Astrocyte (in vitro differentiated cells and primary cell): ENCODE measurements at regions not wholly inside any gene's neighbourhood (a gene's known extent, or its start where the extent isn't known, plus 50 kb on each side); places are given as distances from the start of the nearest gene placed in this dataset.

Experiments
- DNase-seq: peaks from one replicate; pipeline ENCODE4 v3.0.0-alpha.2; 2010; ENCODE audit warnings: low read depth
- FAIRE-seq: peaks from 2 replicates; lab custom pipeline; 2011; peaks lifted over from hg19 to GRCh38; lab: Jason Lieb, UNC
- H2AFZ ChIP-seq: 2 replicates; pipeline ENCODE4 v1.6.0; 2012; ENCODE audit warnings: low read depth, low read length, inconsistent platforms
- H3K27ac ChIP-seq: 2 replicates; pipeline ENCODE4 v1.5.1; 2011; ENCODE audit warnings: low read depth, low read length, inconsistent platforms
- H3K27me3 ChIP-seq: 2 replicates; pipeline ENCODE4 v1.6.0; 2011; ENCODE audit warnings: low read length, inconsistent platforms; ENCODE audit not compliant: insufficient read depth
- H3K36me3 ChIP-seq: 2 replicates; pipeline ENCODE4 v1.5.1; 2011; ENCODE audit warnings: low read length, inconsistent platforms; ENCODE audit not compliant: insufficient read depth
- H3K4me1 ChIP-seq: 2 replicates; pipeline ENCODE4 v1.5.1; 2011; ENCODE audit warnings: low read length, inconsistent platforms; ENCODE audit not compliant: insufficient read depth
- H3K4me2 ChIP-seq: 2 replicates; pipeline ENCODE4 v1.6.0; 2012; ENCODE audit warnings: low read length, inconsistent platforms
- H3K4me3 ChIP-seq: 2 replicates; pipeline ENCODE4 v1.5.1; 2011; ENCODE audit warnings: low read depth, mild to moderate bottlenecking, low read length, inconsistent platforms; ENCODE audit not compliant: insufficient read depth
- H3K79me2 ChIP-seq: 2 replicates; pipeline ENCODE4 v1.6.0; 2012; ENCODE audit warnings: mild to moderate bottlenecking, low read length, inconsistent platforms; ENCODE audit not compliant: insufficient read depth
- H3K9ac ChIP-seq: 2 replicates; pipeline ENCODE4 v1.6.0; 2012; ENCODE audit warnings: mild to moderate bottlenecking, low read length, inconsistent platforms
- H3K9me3 ChIP-seq: 2 replicates; pipeline ENCODE4 v1.5.1; 2012; ENCODE audit warnings: low read depth, mild to moderate bottlenecking, low read length, inconsistent platforms; ENCODE audit not compliant: insufficient read depth
- H4K20me1 ChIP-seq: 2 replicates; pipeline ENCODE4 v1.6.0; 2012; ENCODE audit warnings: low read length, inconsistent platforms; ENCODE audit not compliant: insufficient read depth
- H3K27ac Mint-ChIP-seq: one replicate; pipeline ENCODE4 v1.8.0; 2021; ENCODE audit warnings: mild to moderate bottlenecking, mixed read lengths; ENCODE audit not compliant: unreplicated experiment
- H3K27me3 Mint-ChIP-seq: one replicate; pipeline ENCODE4 v1.8.0; 2021; ENCODE audit warnings: low read depth, mixed read lengths; ENCODE audit not compliant: unreplicated experiment
- H3K36me3 Mint-ChIP-seq: one replicate; pipeline ENCODE4 v1.8.0; 2021; ENCODE audit warnings: low read depth, mixed read lengths; ENCODE audit not compliant: unreplicated experiment
- H3K4me1 Mint-ChIP-seq: one replicate; pipeline ENCODE4 v1.8.0; 2021; ENCODE audit warnings: low read depth, mixed read lengths; ENCODE audit not compliant: unreplicated experiment
- H3K4me3 Mint-ChIP-seq: one replicate; pipeline ENCODE4 v1.8.0; 2021; ENCODE audit warnings: mild to moderate bottlenecking, moderate library complexity, mixed read lengths; ENCODE audit not compliant: unreplicated experiment
- H3K9me3 Mint-ChIP-seq: one replicate; pipeline ENCODE4 v1.8.0; 2021; ENCODE audit warnings: mild to moderate bottlenecking, mixed read lengths; ENCODE audit not compliant: unreplicated experiment
- CTCF ChIP-seq: IDR thresholded peaks from 2 replicates; pipeline ENCODE4 v1.5.1; 2011; ENCODE audit warnings: low read depth, mild to moderate bottlenecking, inconsistent platforms, low read length, moderate library complexity; ENCODE audit not compliant: insufficient read depth
- EZH2 ChIP-seq: IDR thresholded peaks from 2 replicates; pipeline ENCODE4 v1.6.1; 2012; ENCODE audit warnings: mild to moderate bottlenecking, low read length, inconsistent platforms; ENCODE audit not compliant: insufficient read depth

- H3K36me3 ChIP-seq: no peaks in the 10 kb centered on the region
- peaks cover 16% of the 10 kb centered on the region for H3K4me1 ChIP-seq
- H3K27ac Mint-ChIP-seq: peak overlapping the region; percentile 27
- DNase-seq (peak; percentile 66), FAIRE-seq (no peak)
- H3K27me3 ChIP-seq: no peaks in the 10 kb centered on the region
- H3K27ac ChIP-seq: no peak overlapping the region
- no peak overlapping the region for H2AFZ ChIP-seq
- H4K20me1 ChIP-seq: no peaks in the 10 kb centered on the region
- peaks cover 14% of the 10 kb centered on the region for H3K4me1 Mint-ChIP-seq
- no peak overlapping the region for H3K4me2 ChIP-seq
- H3K27me3 Mint-ChIP-seq: no peaks in the 10 kb centered on the region
- no peaks in the 10 kb centered on the region for H3K9me3 ChIP-seq
- H3K4me3 Mint-ChIP-seq: no peak overlapping the region
- H3K4me3 ChIP-seq: no peak overlapping the region
- no peaks in the 10 kb centered on the region for H3K79me2 ChIP-seq
- no peak overlapping the region for H3K9ac ChIP-seq
- TF ChIP-seq CTCF (peak; percentile 29), EZH2 (no peak)
- peaks cover 5% of the 10 kb centered on the region for H3K9me3 Mint-ChIP-seq
- H3K36me3 Mint-ChIP-seq: peaks cover 2% of the 10 kb centered on the region
Observed at GRCh38 chr2:234558642-234559041, 61.8 kb upstream of the ARL4C start.

- Histone ChIP-seq H3K4me2 (no peak overlapping the region), H3K79me2 (no peaks in the 10 kb centered on the region), H3K27ac (no peak overlapping the region), H3K4me3 (no peak overlapping the region), H3K27me3 (no peaks in the 10 kb centered on the region), H3K9me3 (no peaks in the 10 kb centered on the region), H4K20me1 (no peaks in the 10 kb centered on the region), H2AFZ (no peak overlapping the region), H3K9ac (no peak overlapping the region), H3K4me1 (peaks cover 16% of the 10 kb centered on the region), H3K36me3 (no peaks in the 10 kb centered on the region)
- H3K27ac Mint-ChIP-seq: no peak overlapping the region
- peaks cover 5% of the 10 kb centered on the region for H3K9me3 Mint-ChIP-seq
- H3K4me3 Mint-ChIP-seq: no peak overlapping the region
- H3K36me3 Mint-ChIP-seq: peaks cover 2% of the 10 kb centered on the region
- no peaks in the 10 kb centered on the region for H3K27me3 Mint-ChIP-seq
- no peak for DNase-seq
- H3K4me1 Mint-ChIP-seq: peaks cover 14% of the 10 kb centered on the region
- TF ChIP-seq CTCF (no peak), EZH2 (no peak)
- FAIRE-seq: no peak
Observed at GRCh38 chr2:234556848-234557573, 60.1 kb upstream of the ARL4C start.

- Histone ChIP-seq H3K36me3 (no peaks in the 10 kb centered on the region), H2AFZ (no peak overlapping the region), H3K79me2 (no peaks in the 10 kb centered on the region), H3K9me3 (no peaks in the 10 kb centered on the region), H3K9ac (no peak overlapping the region), H3K4me3 (no peak overlapping the region), H3K27me3 (no peaks in the 10 kb centered on the region), H3K4me2 (peak overlapping the region; percentile 1), H3K4me1 (peaks cover 21% of the 10 kb centered on the region), H4K20me1 (no peaks in the 10 kb centered on the region), H3K27ac (no peak overlapping the region)
- Mint-ChIP-seq H3K4me1 (peaks cover 18% of the 10 kb centered on the region), H3K4me3 (no peak overlapping the region), H3K36me3 (peaks cover 2% of the 10 kb centered on the region), H3K9me3 (peaks cover 5% of the 10 kb centered on the region), H3K27ac (no peak overlapping the region), H3K27me3 (no peaks in the 10 kb centered on the region)
- peak; percentile 92 for DNase-seq
- no peak for FAIRE-seq
- TF ChIP-seq CTCF (no peak), EZH2 (no peak)
Observed at GRCh38 chr2:234555616-234556249, 58.9 kb upstream of the ARL4C start.
